ENCODE measurements at regions not wholly inside any gene's neighbourhood (a gene's known extent, or its start where the extent isn't known, plus 50 kb on each side); places are given as distances from the start of the nearest gene placed in this dataset.
"Not testable (repeated sequence)": the region's sequence is repeated elsewhere in the genome, so short reads cannot be mapped to it uniquely, and the experiment has no call there.

DNA sequence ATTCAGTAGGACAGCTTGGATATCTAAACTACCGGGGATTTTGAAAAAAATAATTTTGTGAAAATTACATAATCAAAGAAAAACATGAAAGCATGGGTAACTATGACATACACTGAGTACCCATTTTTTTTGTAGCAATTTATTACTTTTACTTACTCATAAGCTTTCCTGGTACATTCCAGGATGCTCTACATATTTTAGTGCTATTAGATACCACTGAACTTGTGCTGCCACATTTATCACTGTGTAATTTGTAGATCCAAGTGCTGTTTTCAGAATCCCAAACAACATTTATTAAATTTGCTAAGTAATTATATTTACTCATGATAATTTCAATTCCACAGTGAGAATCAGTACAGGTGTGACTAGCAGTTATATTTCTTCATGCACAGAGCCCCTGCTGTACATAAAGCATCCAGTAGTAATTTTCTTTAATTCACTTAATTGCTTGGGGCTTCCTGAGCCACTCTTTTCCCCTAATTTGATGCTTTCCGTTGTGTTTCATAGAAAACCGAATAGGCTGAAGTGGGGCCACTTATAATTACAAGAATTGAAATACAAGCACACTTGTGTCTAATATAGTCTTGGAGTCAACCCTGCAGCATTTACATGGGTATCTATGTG is 2254.4 kb downstream of the ARAP2 start:
- no peaks in the 10 kb centered on the region for H3K27me3 ChIP-seq
- intact Hi-C loops (cut with DNase I), result no loop called here
- WGBS (ENCODE audit: insufficient coverage, low coverage, low lambda C conversion rate, missing lambda C conversion rate), result 46% methylated on average over 3 of the region's 3 CpGs
- no peaks in the 10 kb centered on the region for H3K4me1 ChIP-seq
- TF ChIP-seq, protein P1, sequence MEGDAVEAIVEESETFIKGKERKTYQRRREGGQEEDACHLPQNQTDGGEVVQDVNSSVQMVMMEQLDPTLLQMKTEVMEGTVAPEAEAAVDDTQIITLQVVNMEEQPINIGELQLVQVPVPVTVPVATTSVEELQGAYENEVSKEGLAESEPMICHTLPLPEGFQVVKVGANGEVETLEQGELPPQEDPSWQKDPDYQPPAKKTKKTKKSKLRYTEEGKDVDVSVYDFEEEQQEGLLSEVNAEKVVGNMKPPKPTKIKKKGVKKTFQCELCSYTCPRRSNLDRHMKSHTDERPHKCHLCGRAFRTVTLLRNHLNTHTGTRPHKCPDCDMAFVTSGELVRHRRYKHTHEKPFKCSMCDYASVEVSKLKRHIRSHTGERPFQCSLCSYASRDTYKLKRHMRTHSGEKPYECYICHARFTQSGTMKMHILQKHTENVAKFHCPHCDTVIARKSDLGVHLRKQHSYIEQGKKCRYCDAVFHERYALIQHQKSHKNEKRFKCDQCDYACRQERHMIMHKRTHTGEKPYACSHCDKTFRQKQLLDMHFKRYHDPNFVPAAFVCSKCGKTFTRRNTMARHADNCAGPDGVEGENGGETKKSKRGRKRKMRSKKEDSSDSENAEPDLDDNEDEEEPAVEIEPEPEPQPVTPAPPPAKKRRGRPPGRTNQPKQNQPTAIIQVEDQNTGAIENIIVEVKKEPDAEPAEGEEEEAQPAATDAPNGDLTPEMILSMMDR (IDR thresholded peaks at IDR 0.05), result no peak
- TF ChIP-seq POLR2A (IDR thresholded peaks at IDR 0.05), result no peak
- ATAC-seq, result no peak
- no peaks in the 10 kb centered on the region for H3K9me3 ChIP-seq
- H3K27ac ChIP-seq, result no peak overlapping the region
- no peaks in the 10 kb centered on the region for H3K36me3 ChIP-seq
- H3K4me3 ChIP-seq, result no peak overlapping the region
- DNase-seq, result no peak

GRCh38 chr4:33996075-33996718 is 2248.1 kb downstream of the ARAP2 start:
- no peaks in the 10 kb centered on the region for H3K4me1 ChIP-seq
- H3K27me3 ChIP-seq, result no peaks in the 10 kb centered on the region
- TF ChIP-seq, protein P1 (IDR thresholded peaks at IDR 0.05), result no peak
- TF ChIP-seq POLR2A (IDR thresholded peaks at IDR 0.05), result no peak
- DNase-seq, result no peak
- no peak overlapping the region for H3K4me3 ChIP-seq
- no peak for ATAC-seq
- intact Hi-C loops (cut with DNase I), result no loop called here
- no peak overlapping the region for H3K27ac ChIP-seq
- WGBS (ENCODE audit: insufficient coverage, low coverage, low lambda C conversion rate, missing lambda C conversion rate), result 53% methylated on average over 4 of the region's 4 CpGs
- no peaks in the 10 kb centered on the region for H3K36me3 ChIP-seq
- H3K9me3 ChIP-seq, result no peaks in the 10 kb centered on the region

DNA sequence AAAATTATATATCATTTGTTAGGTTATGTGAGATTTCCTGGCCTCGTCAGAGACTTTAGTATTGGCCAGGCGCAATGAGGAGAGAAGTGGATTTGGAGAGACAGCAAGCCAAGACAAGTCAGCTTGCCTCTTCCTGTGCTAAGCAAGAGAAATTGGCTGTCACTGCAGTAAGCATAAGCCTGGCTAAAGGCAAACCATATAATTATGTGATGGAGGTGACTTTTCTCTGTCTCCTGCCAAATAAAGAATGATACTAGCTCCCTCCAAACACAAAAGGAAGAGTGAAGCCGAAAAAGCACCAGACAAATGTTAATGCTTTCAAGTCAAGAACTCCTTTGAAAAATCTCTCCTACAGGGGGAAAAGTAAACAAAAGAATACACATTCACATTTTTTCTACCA is 2246.0 kb downstream of the ARAP2 start:
- H3K4me3 ChIP-seq, result no peak overlapping the region
- intact Hi-C loops (cut with DNase I), result no loop called here
- H3K9me3 ChIP-seq, result no peaks in the 10 kb centered on the region
- no peaks in the 10 kb centered on the region for H3K4me1 ChIP-seq
- TF ChIP-seq, protein P1 (IDR thresholded peaks at IDR 0.05), result no peak
- no peak for TF ChIP-seq POLR2A (IDR thresholded peaks at IDR 0.05)
- no peaks in the 10 kb centered on the region for H3K27me3 ChIP-seq
- DNase-seq (no peak), ATAC-seq (no peak)
- H3K36me3 ChIP-seq, result no peaks in the 10 kb centered on the region
- no peak overlapping the region for H3K27ac ChIP-seq
- WGBS (ENCODE audit: insufficient coverage, low coverage, low lambda C conversion rate, missing lambda C conversion rate), result 54% methylated on average over 3 of the region's 3 CpGs

- Histone ChIP-seq H3K9me3 (no peaks in the 10 kb centered on the region), H3K4me1 (no peaks in the 10 kb centered on the region), H3K36me3 (no peaks in the 10 kb centered on the region), H3K4me3 (no peak overlapping the region), H3K27me3 (no peaks in the 10 kb centered on the region), H3K27ac (no peak overlapping the region)
- TF ChIP-seq POLR2A (IDR thresholded peaks at IDR 0.05), result no peak
- TF ChIP-seq, protein P1 (IDR thresholded peaks at IDR 0.05), result no peak
- whole genome bisulfite sequencing (ENCODE audit: insufficient coverage, low coverage, low lambda C conversion rate, missing lambda C conversion rate), result 66% methylated on average over 3 of the region's 3 CpGs
- intact Hi-C loops (cut with DNase I), result no loop called here
- ATAC-seq (no peak), DNase-seq (no peak)
Measured at GRCh38 chr4:34000356-34000755, 2244.0 kb downstream of the ARAP2 start.

DNA sequence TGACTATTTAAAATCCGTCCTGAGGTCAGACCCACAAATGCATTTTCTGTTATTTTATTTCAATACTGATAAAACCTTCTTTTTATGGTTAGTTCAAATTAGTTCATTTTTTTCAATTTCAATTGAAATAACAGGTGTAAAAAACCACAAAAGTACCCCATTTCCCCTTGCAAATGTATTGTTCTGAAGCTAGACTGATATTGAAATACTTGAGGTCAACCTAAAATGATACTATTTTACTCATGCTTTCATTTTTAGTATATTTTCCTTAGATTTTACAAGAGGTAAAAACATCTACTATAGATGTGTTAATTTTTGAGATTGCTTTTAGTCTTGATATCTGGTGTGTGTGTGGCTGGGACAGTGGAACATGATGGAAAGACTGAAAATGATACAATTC is 2237.8 kb downstream of the ARAP2 start:
- DNase-seq; ATAC-seq; H3K27me3 ChIP-seq; H3K4me3 ChIP-seq; H3K27ac ChIP-seq; H3K9me3 ChIP-seq; intact Hi-C loops (cut with DNase I); H3K4me1 ChIP-seq; H3K36me3 ChIP-seq: not testable (repeated sequence)
- 57% methylated on average over 1 of the region's 1 CpG for WGBS (ENCODE audit: insufficient coverage, low coverage, low lambda C conversion rate, missing lambda C conversion rate)

Measured in right lobe of liver (tissue), 6 donors.